ENCODE measurements at regions not wholly inside any gene's neighbourhood (a gene's known extent, or its start where the extent isn't known, plus 50 kb on each side); places are given as distances from the start of the nearest gene placed in this dataset.
A peak's percentile ranks its signal among the peaks of the same experiment; 100 is the strongest.

- DNase-seq: peak; percentile 55
- H3K4me3 ChIP-seq (ENCODE audit: low read length): no peak overlapping the region
- no peaks in the 10 kb centered on the region for H4K20me1 ChIP-seq (ENCODE audit: insufficient read depth, low read depth, low read length)
- no peaks in the 10 kb centered on the region for H3K27me3 ChIP-seq (ENCODE audit: low read length)
- H3K27ac ChIP-seq (ENCODE audit: low read length): no peak overlapping the region
- no peaks in the 10 kb centered on the region for H3K79me2 ChIP-seq (ENCODE audit: low read length)
- H3K36me3 ChIP-seq (ENCODE audit: insufficient read depth, low read length): no peaks in the 10 kb centered on the region
- H3K4me2 ChIP-seq (ENCODE audit: low read depth, low read length, poor library complexity, severe bottlenecking): no peak overlapping the region
- no peaks in the 10 kb centered on the region for H3K9me3 ChIP-seq (ENCODE audit: low read length)
- no peaks in the 10 kb centered on the region for H3K9me2 ChIP-seq (replicated peaks; ENCODE audit: insufficient read depth, low read length)
- no peaks in the 10 kb centered on the region for H3K4me1 ChIP-seq (ENCODE audit: low read length)
- no peak overlapping the region for H3K9ac ChIP-seq (ENCODE audit: low read length)
- H2AFZ ChIP-seq (ENCODE audit: low read length): no peak overlapping the region
Observed at GRCh38 chr3:45321607-45322391, 66.6 kb upstream of the LARS2 start.

- no peaks in the 10 kb centered on the region for H3K27me3 ChIP-seq (ENCODE audit: low read length)
- no peaks in the 10 kb centered on the region for H3K36me3 ChIP-seq (ENCODE audit: insufficient read depth, low read length)
- no peaks in the 10 kb centered on the region for H3K79me2 ChIP-seq (ENCODE audit: low read length)
- no peaks in the 10 kb centered on the region for H3K4me1 ChIP-seq (ENCODE audit: low read length)
- no peaks in the 10 kb centered on the region for H4K20me1 ChIP-seq (ENCODE audit: insufficient read depth, low read depth, low read length)
- no peak overlapping the region for H3K4me2 ChIP-seq (ENCODE audit: low read depth, low read length, poor library complexity, severe bottlenecking)
- no peak for DNase-seq
- no peak overlapping the region for H3K9ac ChIP-seq (ENCODE audit: low read length)
- H3K4me3 ChIP-seq (ENCODE audit: low read length): no peak overlapping the region
- H3K9me3 ChIP-seq (ENCODE audit: low read length): no peaks in the 10 kb centered on the region
- H3K9me2 ChIP-seq (replicated peaks; ENCODE audit: insufficient read depth, low read length): no peaks in the 10 kb centered on the region
- H3K27ac ChIP-seq (ENCODE audit: low read length): no peak overlapping the region
- H2AFZ ChIP-seq (ENCODE audit: low read length): no peak overlapping the region
Observed at GRCh38 chr3:45322616-45323015, 65.8 kb upstream of the LARS2 start.

- H3K4me3 ChIP-seq (ENCODE audit: low read length): no peak overlapping the region
- no peaks in the 10 kb centered on the region for H3K9me3 ChIP-seq (ENCODE audit: low read length)
- H4K20me1 ChIP-seq (ENCODE audit: insufficient read depth, low read depth, low read length): no peaks in the 10 kb centered on the region
- no peaks in the 10 kb centered on the region for H3K36me3 ChIP-seq (ENCODE audit: insufficient read depth, low read length)
- H3K27me3 ChIP-seq (ENCODE audit: low read length): no peaks in the 10 kb centered on the region
- DNase-seq: no peak
- H3K4me2 ChIP-seq (ENCODE audit: low read depth, low read length, poor library complexity, severe bottlenecking): no peak overlapping the region
- H3K27ac ChIP-seq (ENCODE audit: low read length): no peak overlapping the region
- H3K79me2 ChIP-seq (ENCODE audit: low read length): no peaks in the 10 kb centered on the region
- H3K9ac ChIP-seq (ENCODE audit: low read length): no peak overlapping the region
- no peaks in the 10 kb centered on the region for H3K4me1 ChIP-seq (ENCODE audit: low read length)
- no peak overlapping the region for H2AFZ ChIP-seq (ENCODE audit: low read length)
- no peaks in the 10 kb centered on the region for H3K9me2 ChIP-seq (replicated peaks; ENCODE audit: insufficient read depth, low read length)
Observed at GRCh38 chr3:45325676-45326075, 62.7 kb upstream of the LARS2 start.

- no peaks in the 10 kb centered on the region for H3K9me2 ChIP-seq (replicated peaks; ENCODE audit: insufficient read depth, low read length)
- H3K27me3 ChIP-seq (ENCODE audit: low read length): no peaks in the 10 kb centered on the region
- H3K9me3 ChIP-seq (ENCODE audit: low read length): no peaks in the 10 kb centered on the region
- H4K20me1 ChIP-seq (ENCODE audit: insufficient read depth, low read depth, low read length): no peaks in the 10 kb centered on the region
- H3K79me2 ChIP-seq (ENCODE audit: low read length): no peaks in the 10 kb centered on the region
- H3K27ac ChIP-seq (ENCODE audit: low read length): no peak overlapping the region
- no peaks in the 10 kb centered on the region for H3K36me3 ChIP-seq (ENCODE audit: insufficient read depth, low read length)
- no peak overlapping the region for H3K4me3 ChIP-seq (ENCODE audit: low read length)
- no peak overlapping the region for H3K9ac ChIP-seq (ENCODE audit: low read length)
- no peak for DNase-seq
- no peak overlapping the region for H2AFZ ChIP-seq (ENCODE audit: low read length)
- no peak overlapping the region for H3K4me2 ChIP-seq (ENCODE audit: low read depth, low read length, poor library complexity, severe bottlenecking)
- no peaks in the 10 kb centered on the region for H3K4me1 ChIP-seq (ENCODE audit: low read length)
Observed at GRCh38 chr3:45329761-45330305, 58.5 kb upstream of the LARS2 start.

GRCh38 chr3:45330510-45331295 is 57.7 kb upstream of the LARS2 start:
- H3K4me3 ChIP-seq (ENCODE audit: low read length): no peak overlapping the region
- no peak overlapping the region for H2AFZ ChIP-seq (ENCODE audit: low read length)
- H4K20me1 ChIP-seq (ENCODE audit: insufficient read depth, low read depth, low read length): no peaks in the 10 kb centered on the region
- no peaks in the 10 kb centered on the region for H3K4me1 ChIP-seq (ENCODE audit: low read length)
- no peak overlapping the region for H3K9ac ChIP-seq (ENCODE audit: low read length)
- no peak overlapping the region for H3K4me2 ChIP-seq (ENCODE audit: low read depth, low read length, poor library complexity, severe bottlenecking)
- no peaks in the 10 kb centered on the region for H3K36me3 ChIP-seq (ENCODE audit: insufficient read depth, low read length)
- no peaks in the 10 kb centered on the region for H3K9me2 ChIP-seq (replicated peaks; ENCODE audit: insufficient read depth, low read length)
- H3K27me3 ChIP-seq (ENCODE audit: low read length): no peaks in the 10 kb centered on the region
- H3K9me3 ChIP-seq (ENCODE audit: low read length): no peaks in the 10 kb centered on the region
- no peaks in the 10 kb centered on the region for H3K79me2 ChIP-seq (ENCODE audit: low read length)
- H3K27ac ChIP-seq (ENCODE audit: low read length): no peak overlapping the region
- DNase-seq: no peak

- Histone ChIP-seq H3K4me3 (ENCODE audit: low read length) (no peak overlapping the region), H3K9me3 (ENCODE audit: low read length) (no peaks in the 10 kb centered on the region), H3K36me3 (ENCODE audit: insufficient read depth, low read length) (no peaks in the 10 kb centered on the region), H3K4me1 (ENCODE audit: low read length) (no peaks in the 10 kb centered on the region), H2AFZ (ENCODE audit: low read length) (no peak overlapping the region), H3K27ac (ENCODE audit: low read length) (no peak overlapping the region), H3K79me2 (ENCODE audit: low read length) (no peaks in the 10 kb centered on the region), H4K20me1 (ENCODE audit: insufficient read depth, low read depth, low read length) (no peaks in the 10 kb centered on the region), H3K27me3 (ENCODE audit: low read length) (no peaks in the 10 kb centered on the region), H3K9me2 (replicated peaks; ENCODE audit: insufficient read depth, low read length) (no peaks in the 10 kb centered on the region), H3K9ac (ENCODE audit: low read length) (no peak overlapping the region), H3K4me2 (ENCODE audit: low read depth, low read length, poor library complexity, severe bottlenecking) (no peak overlapping the region)
- no peak for DNase-seq
Observed at GRCh38 chr3:45332493-45332892, 55.9 kb upstream of the LARS2 start.

GRCh38 chr3:45332901-45333407 is 55.4 kb upstream of the LARS2 start:
- H3K4me1 ChIP-seq (ENCODE audit: low read length): no peaks in the 10 kb centered on the region
- H2AFZ ChIP-seq (ENCODE audit: low read length): no peak overlapping the region
- no peak overlapping the region for H3K4me3 ChIP-seq (ENCODE audit: low read length)
- no peaks in the 10 kb centered on the region for H3K36me3 ChIP-seq (ENCODE audit: insufficient read depth, low read length)
- H3K9me2 ChIP-seq (replicated peaks; ENCODE audit: insufficient read depth, low read length): no peaks in the 10 kb centered on the region
- no peaks in the 10 kb centered on the region for H3K9me3 ChIP-seq (ENCODE audit: low read length)
- H3K27me3 ChIP-seq (ENCODE audit: low read length): no peaks in the 10 kb centered on the region
- no peak overlapping the region for H3K27ac ChIP-seq (ENCODE audit: low read length)
- H4K20me1 ChIP-seq (ENCODE audit: insufficient read depth, low read depth, low read length): no peaks in the 10 kb centered on the region
- H3K4me2 ChIP-seq (ENCODE audit: low read depth, low read length, poor library complexity, severe bottlenecking): no peak overlapping the region
- H3K9ac ChIP-seq (ENCODE audit: low read length): no peak overlapping the region
- DNase-seq: no peak
- no peaks in the 10 kb centered on the region for H3K79me2 ChIP-seq (ENCODE audit: low read length)

- Histone ChIP-seq H3K36me3 (ENCODE audit: insufficient read depth, low read length) (no peaks in the 10 kb centered on the region), H3K9me3 (ENCODE audit: low read length) (no peaks in the 10 kb centered on the region), H3K9ac (ENCODE audit: low read length) (no peak overlapping the region), H3K9me2 (replicated peaks; ENCODE audit: insufficient read depth, low read length) (no peaks in the 10 kb centered on the region), H3K27me3 (ENCODE audit: low read length) (no peaks in the 10 kb centered on the region), H2AFZ (ENCODE audit: low read length) (no peak overlapping the region), H3K27ac (ENCODE audit: low read length) (no peak overlapping the region), H3K4me2 (ENCODE audit: low read depth, low read length, poor library complexity, severe bottlenecking) (no peak overlapping the region), H3K79me2 (ENCODE audit: low read length) (no peaks in the 10 kb centered on the region), H4K20me1 (ENCODE audit: insufficient read depth, low read depth, low read length) (no peaks in the 10 kb centered on the region), H3K4me3 (ENCODE audit: low read length) (no peak overlapping the region), H3K4me1 (ENCODE audit: low read length) (no peaks in the 10 kb centered on the region)
- peak; percentile 55 for DNase-seq
Observed at GRCh38 chr3:45333549-45333948, 54.8 kb upstream of the LARS2 start.

Data from Karpas-422 (cell line).